ENCODE measurements at regions not wholly inside any gene's neighbourhood (a gene's known extent, or its start where the extent isn't known, plus 50 kb on each side); places are given as distances from the start of the nearest gene placed in this dataset.

DNA sequence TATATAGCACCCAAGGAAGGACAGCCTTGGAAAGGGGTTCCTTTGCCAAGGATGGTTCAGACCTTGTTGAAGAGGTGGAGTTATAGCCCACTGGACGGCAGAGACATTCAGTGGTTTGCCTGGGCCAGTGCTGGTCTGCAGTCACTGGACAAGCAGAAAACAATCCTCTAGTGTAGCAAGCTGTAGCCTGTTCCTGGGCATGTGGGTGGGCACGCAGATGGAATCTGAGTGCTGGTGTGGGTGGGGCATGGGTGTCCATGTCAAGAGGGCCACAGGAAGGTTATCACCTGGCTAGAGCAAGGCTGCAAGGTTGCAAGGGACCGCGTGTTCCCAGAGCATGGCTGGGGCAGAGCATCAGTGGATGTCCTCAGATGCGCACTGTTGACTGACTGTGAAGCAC is 244.7 kb downstream of the PTPRU start:
- Histone ChIP-seq H3K9me2 (replicated peaks; ENCODE audit: control insufficient read depth, low read length) (no peaks in the 10 kb centered on the region), H3K4me1 (ENCODE audit: control insufficient read depth, low read length) (no peaks in the 10 kb centered on the region), H3K79me2 (ENCODE audit: control insufficient read depth, low read length) (no peaks in the 10 kb centered on the region), H3K27me3 (ENCODE audit: control insufficient read depth, low read length) (peaks cover 6% of the 10 kb centered on the region; the same call in 1 of the 2 replicates), H3K4me3 (ENCODE audit: low read length) (no peak overlapping the region), H3K27ac (ENCODE audit: low read depth, low read length) (no peak overlapping the region), H4K20me1 (ENCODE audit: control insufficient read depth, insufficient read depth, low read depth, low read length) (no peaks in the 10 kb centered on the region), H3F3A (ENCODE audit: control insufficient read depth, insufficient read depth) (no peaks in the 10 kb centered on the region), H3K36me3 (ENCODE audit: control insufficient read depth, low read length) (no peaks in the 10 kb centered on the region), H3K9me3 (ENCODE audit: control insufficient read depth, insufficient read depth, low read length) (no peaks in the 10 kb centered on the region), H3K4me2 (ENCODE audit: low read length) (no peak overlapping the region)
- TF ChIP-seq EZH2phosphoT487 (IDR thresholded peaks at IDR 0.05; ENCODE audit: borderline replicate concordance, low read length): no peak
- TF ChIP-seq, protein P1, sequence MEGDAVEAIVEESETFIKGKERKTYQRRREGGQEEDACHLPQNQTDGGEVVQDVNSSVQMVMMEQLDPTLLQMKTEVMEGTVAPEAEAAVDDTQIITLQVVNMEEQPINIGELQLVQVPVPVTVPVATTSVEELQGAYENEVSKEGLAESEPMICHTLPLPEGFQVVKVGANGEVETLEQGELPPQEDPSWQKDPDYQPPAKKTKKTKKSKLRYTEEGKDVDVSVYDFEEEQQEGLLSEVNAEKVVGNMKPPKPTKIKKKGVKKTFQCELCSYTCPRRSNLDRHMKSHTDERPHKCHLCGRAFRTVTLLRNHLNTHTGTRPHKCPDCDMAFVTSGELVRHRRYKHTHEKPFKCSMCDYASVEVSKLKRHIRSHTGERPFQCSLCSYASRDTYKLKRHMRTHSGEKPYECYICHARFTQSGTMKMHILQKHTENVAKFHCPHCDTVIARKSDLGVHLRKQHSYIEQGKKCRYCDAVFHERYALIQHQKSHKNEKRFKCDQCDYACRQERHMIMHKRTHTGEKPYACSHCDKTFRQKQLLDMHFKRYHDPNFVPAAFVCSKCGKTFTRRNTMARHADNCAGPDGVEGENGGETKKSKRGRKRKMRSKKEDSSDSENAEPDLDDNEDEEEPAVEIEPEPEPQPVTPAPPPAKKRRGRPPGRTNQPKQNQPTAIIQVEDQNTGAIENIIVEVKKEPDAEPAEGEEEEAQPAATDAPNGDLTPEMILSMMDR (IDR thresholded peaks at IDR 0.05; ENCODE audit: low read depth, low read length, poor library complexity, severe bottlenecking): no peak

DNA sequence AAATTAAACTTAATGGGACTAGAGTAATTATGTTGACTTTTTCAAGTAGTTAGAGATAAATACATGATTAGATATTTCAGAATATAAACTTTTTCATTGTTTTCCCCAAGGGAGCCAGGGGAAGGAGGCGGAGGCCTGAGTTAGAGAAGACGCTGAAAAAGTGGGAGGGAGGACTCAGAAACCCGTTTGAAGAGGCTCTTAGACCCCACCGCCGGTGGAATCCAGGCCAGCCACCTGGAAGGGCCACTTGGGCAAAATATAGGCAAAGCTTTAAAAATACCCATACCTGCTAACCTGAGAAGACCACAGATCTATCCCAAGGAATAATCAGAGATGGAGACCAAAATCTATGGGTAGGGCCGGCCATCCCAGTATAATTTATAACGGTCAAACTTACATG is 242.6 kb downstream of the PTPRU start:
- H3F3A ChIP-seq (ENCODE audit: control insufficient read depth, insufficient read depth): no peaks in the 10 kb centered on the region
- H3K4me2 ChIP-seq (ENCODE audit: low read length): no peak overlapping the region
- H3K36me3 ChIP-seq (ENCODE audit: control insufficient read depth, low read length): no peaks in the 10 kb centered on the region
- no peaks in the 10 kb centered on the region for H3K9me2 ChIP-seq (replicated peaks; ENCODE audit: control insufficient read depth, low read length)
- no peak overlapping the region for H3K27ac ChIP-seq (ENCODE audit: low read depth, low read length)
- H3K4me3 ChIP-seq (ENCODE audit: low read length): no peak overlapping the region
- peaks cover 19% of the 10 kb centered on the region for H3K27me3 ChIP-seq (ENCODE audit: control insufficient read depth, low read length)
- no peaks in the 10 kb centered on the region for H3K79me2 ChIP-seq (ENCODE audit: control insufficient read depth, low read length)
- no peaks in the 10 kb centered on the region for H4K20me1 ChIP-seq (ENCODE audit: control insufficient read depth, insufficient read depth, low read depth, low read length)
- H3K9me3 ChIP-seq (ENCODE audit: control insufficient read depth, insufficient read depth, low read length): no peaks in the 10 kb centered on the region
- no peaks in the 10 kb centered on the region for H3K4me1 ChIP-seq (ENCODE audit: control insufficient read depth, low read length)
- TF ChIP-seq, protein P1 (IDR thresholded peaks at IDR 0.05; ENCODE audit: low read depth, low read length, poor library complexity, severe bottlenecking): no peak
- TF ChIP-seq EZH2phosphoT487 (IDR thresholded peaks at IDR 0.05; ENCODE audit: borderline replicate concordance, low read length): no peak

DNA sequence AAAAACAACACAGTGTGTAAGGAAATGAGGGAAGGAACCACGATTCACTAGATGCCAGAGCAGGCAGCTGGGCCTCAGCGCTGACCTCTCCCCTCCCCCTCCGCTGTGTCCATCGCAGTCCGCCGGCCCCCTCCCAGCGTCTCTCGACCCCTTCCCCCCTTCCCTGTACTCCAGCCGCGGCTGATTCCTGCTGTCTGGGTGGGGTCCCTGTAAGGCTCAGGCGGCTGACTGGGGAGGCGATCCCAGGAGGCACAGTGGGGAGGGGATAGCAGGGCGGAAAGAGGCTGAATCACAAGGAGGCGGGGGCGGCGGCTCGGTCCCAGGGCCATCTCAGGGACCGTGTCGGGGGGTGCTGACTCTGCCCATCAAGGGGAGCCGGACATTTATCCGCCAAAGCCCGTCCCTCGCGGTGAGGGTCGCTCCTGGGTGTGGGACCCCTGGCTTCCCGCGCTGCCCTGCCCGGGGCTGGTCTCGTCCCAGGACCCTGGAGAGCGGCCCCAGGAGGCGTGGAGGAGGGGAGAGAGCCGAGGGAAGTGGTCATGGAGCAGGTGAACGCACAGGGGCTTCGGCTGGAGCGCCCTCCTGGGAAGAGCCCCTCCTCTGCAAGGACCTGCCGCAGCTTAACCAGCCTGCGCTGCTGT is 241.9 kb downstream of the PTPRU start:
- Histone ChIP-seq H3F3A (ENCODE audit: control insufficient read depth, insufficient read depth) (no peaks in the 10 kb centered on the region), H3K4me1 (ENCODE audit: control insufficient read depth, low read length) (no peaks in the 10 kb centered on the region), H3K9me3 (ENCODE audit: control insufficient read depth, insufficient read depth, low read length) (no peaks in the 10 kb centered on the region), H3K79me2 (ENCODE audit: control insufficient read depth, low read length) (no peaks in the 10 kb centered on the region), H3K4me3 (ENCODE audit: low read length) (no peak overlapping the region), H3K4me2 (ENCODE audit: low read length) (no peak overlapping the region), H3K27me3 (ENCODE audit: control insufficient read depth, low read length) (peaks cover 19% of the 10 kb centered on the region), H3K36me3 (ENCODE audit: control insufficient read depth, low read length) (no peaks in the 10 kb centered on the region), H4K20me1 (ENCODE audit: control insufficient read depth, insufficient read depth, low read depth, low read length) (no peaks in the 10 kb centered on the region), H3K9me2 (replicated peaks; ENCODE audit: control insufficient read depth, low read length) (no peaks in the 10 kb centered on the region), H3K27ac (ENCODE audit: low read depth, low read length) (no peak overlapping the region)
- TF ChIP-seq, protein P1 (IDR thresholded peaks at IDR 0.05; ENCODE audit: low read depth, low read length, poor library complexity, severe bottlenecking): no peak
- TF ChIP-seq EZH2phosphoT487 (IDR thresholded peaks at IDR 0.05; ENCODE audit: borderline replicate concordance, low read length): no peak
